Globus pallidus (tissue), 1 donor: ENCODE measurements at regions not wholly inside any gene's neighbourhood (a gene's known extent, or its start where the extent isn't known, plus 50 kb on each side); places are given as distances from the start of the nearest gene placed in this dataset.
"Not testable (repeated sequence)": the region's sequence is repeated elsewhere in the genome, so short reads cannot be mapped to it uniquely, and the experiment has no call there.

Experiments used
- DNase-seq: peaks from one replicate; pipeline ENCODE4 v3.0.0-alpha.2; 2015; ENCODE audit warnings: low spot score

GRCh38 chr17:77548967-77549366, 408.2 kb downstream of the SEC14L1 start:
- no peak for DNase-seq

- DNase-seq, result no peak
Observed at GRCh38 chr17:77549726-77550366, 408.7 kb upstream of the TNRC6C start.

- DNase-seq, result no peak
Observed at GRCh38 chr17:77553459-77554066, 404.9 kb upstream of the TNRC6C start.

GRCh38 chr17:77555121-77555591, 403.3 kb upstream of the TNRC6C start:
- no peak for DNase-seq

- no peak for DNase-seq
Observed at GRCh38 chr17:77555741-77556291, 402.7 kb upstream of the TNRC6C start.

- DNase-seq, result no peak
Observed at GRCh38 chr17:77556383-77557061, 402.0 kb upstream of the TNRC6C start.

- DNase-seq, result no peak
Observed at GRCh38 chr17:77558846-77559626, 399.5 kb upstream of the TNRC6C start.

GRCh38 chr17:77560381-77560780, 398.1 kb upstream of the TNRC6C start:
- no peak for DNase-seq

GRCh38 chr17:77560841-77561240, 397.7 kb upstream of the TNRC6C start:
- no peak for DNase-seq

GRCh38 chr17:77562361-77562760, 396.1 kb upstream of the TNRC6C start:
- DNase-seq, result not testable (repeated sequence)

- no peak for DNase-seq
Observed at GRCh38 chr17:77563439-77564102, 394.9 kb upstream of the TNRC6C start.

- DNase-seq, result no peak
Observed at GRCh38 chr17:77564278-77564920, 394.1 kb upstream of the TNRC6C start.

GRCh38 chr17:77565166-77565565, 393.3 kb upstream of the TNRC6C start:
- DNase-seq, result no peak

- no peak for DNase-seq
Observed at GRCh38 chr17:77566151-77566550, 392.4 kb upstream of the TNRC6C start.

GRCh38 chr17:77566566-77567138, 391.9 kb upstream of the TNRC6C start:
- DNase-seq, result no peak

GRCh38 chr17:77568540-77568939, 390.0 kb upstream of the TNRC6C start:
- DNase-seq, result no peak

GRCh38 chr17:77569846-77570564, 388.5 kb upstream of the TNRC6C start:
- DNase-seq, result no peak

- no peak for DNase-seq
Observed at GRCh38 chr17:77570565-77570898, 388.0 kb upstream of the TNRC6C start.

GRCh38 chr17:77571155-77571981, 387.1 kb upstream of the TNRC6C start:
- no peak for DNase-seq
